ENCODE measurements at regions not wholly inside any gene's neighbourhood (a gene's known extent, or its start where the extent isn't known, plus 50 kb on each side); places are given as distances from the start of the nearest gene placed in this dataset.

- FAIRE-seq, result no peak
- TF ChIP-seq SPI1 (IDR thresholded peaks at IDR 0.05; ENCODE audit: low read depth, low read length) (no peak), POU2F2 (IDR thresholded peaks at IDR 0.05; ENCODE audit: low read depth, low read length) (no peak), TAF1 (IDR thresholded peaks at IDR 0.05; ENCODE audit: low read depth, low read length) (no peak), POLR2AphosphoS5 (IDR thresholded peaks at IDR 0.05; ENCODE audit: low read depth, low read length) (no peak), POLR2A (IDR thresholded peaks at IDR 0.05; ENCODE audit: low read depth, low read length) (no peak), PAX5 (IDR thresholded peaks at IDR 0.05; ENCODE audit: insufficient read depth, low read length, severe bottlenecking) (no peak)
- no peak for DNase-seq (ENCODE audit: insufficient read length, low spot score)
Observed at GRCh38 chr11:15805726-15806125, 550.6 kb downstream of the SOX6 start.

- no peak for DNase-seq (ENCODE audit: insufficient read length, low spot score)
- TF ChIP-seq POLR2AphosphoS5 (IDR thresholded peaks at IDR 0.05; ENCODE audit: low read depth, low read length) (no peak), PAX5 (IDR thresholded peaks at IDR 0.05; ENCODE audit: insufficient read depth, low read length, severe bottlenecking) (no peak), TAF1 (IDR thresholded peaks at IDR 0.05; ENCODE audit: low read depth, low read length) (no peak), POU2F2 (IDR thresholded peaks at IDR 0.05; ENCODE audit: low read depth, low read length) (no peak), POLR2A (IDR thresholded peaks at IDR 0.05; ENCODE audit: low read depth, low read length) (no peak), SPI1 (IDR thresholded peaks at IDR 0.05; ENCODE audit: low read depth, low read length) (no peak)
Observed at GRCh38 chr11:15806217-15806616, 550.1 kb downstream of the SOX6 start.

GRCh38 chr11:15807827-15808226 lies 548.5 kb downstream of the SOX6 start:
- DNase-seq (ENCODE audit: insufficient read length, low spot score), result no peak
- no peak for FAIRE-seq
- no peak for TF ChIP-seq POU2F2 (IDR thresholded peaks at IDR 0.05; ENCODE audit: low read depth, low read length)

More at GRCh38 chr11:15806217-15806616, 550.1 kb downstream of the SOX6 start:
- FAIRE-seq, result no peak

GRCh38 chr11:15810082-15810481 lies 546.3 kb downstream of the SOX6 start:
- FAIRE-seq (no peak), DNase-seq (ENCODE audit: insufficient read length, low spot score) (no peak)
- TF ChIP-seq POLR2AphosphoS5 (IDR thresholded peaks at IDR 0.05; ENCODE audit: low read depth, low read length) (no peak), TAF1 (IDR thresholded peaks at IDR 0.05; ENCODE audit: low read depth, low read length) (no peak), POLR2A (IDR thresholded peaks at IDR 0.05; ENCODE audit: low read depth, low read length) (no peak), SPI1 (IDR thresholded peaks at IDR 0.05; ENCODE audit: low read depth, low read length) (no peak), PAX5 (IDR thresholded peaks at IDR 0.05; ENCODE audit: insufficient read depth, low read length, severe bottlenecking) (no peak)

- DNase-seq (ENCODE audit: insufficient read length, low spot score), result no peak
- no peak for FAIRE-seq
- no peak for TF ChIP-seq SPI1 (IDR thresholded peaks at IDR 0.05; ENCODE audit: low read depth, low read length)
- TF ChIP-seq TAF1 (IDR thresholded peaks at IDR 0.05; ENCODE audit: low read depth, low read length), result no peak
- no peak for TF ChIP-seq POU2F2 (IDR thresholded peaks at IDR 0.05; ENCODE audit: low read depth, low read length)
- TF ChIP-seq PAX5 (IDR thresholded peaks at IDR 0.05; ENCODE audit: insufficient read depth, low read length, severe bottlenecking), result no peak
- no peak for TF ChIP-seq POLR2A (IDR thresholded peaks at IDR 0.05; ENCODE audit: low read depth, low read length)
Observed at GRCh38 chr11:15810525-15810924, 545.8 kb downstream of the SOX6 start.

GRCh38 chr11:15815246-15816195 lies 540.8 kb downstream of the SOX6 start:
- DNase-seq (ENCODE audit: insufficient read length, low spot score) (no peak), FAIRE-seq (no peak)
- TF ChIP-seq PAX5 (IDR thresholded peaks at IDR 0.05; ENCODE audit: insufficient read depth, low read length, severe bottlenecking) (no peak), SPI1 (IDR thresholded peaks at IDR 0.05; ENCODE audit: low read depth, low read length) (no peak), TAF1 (IDR thresholded peaks at IDR 0.05; ENCODE audit: low read depth, low read length) (no peak), POLR2A (IDR thresholded peaks at IDR 0.05; ENCODE audit: low read depth, low read length) (no peak), POLR2AphosphoS5 (IDR thresholded peaks at IDR 0.05; ENCODE audit: low read depth, low read length) (no peak), POU2F2 (IDR thresholded peaks at IDR 0.05; ENCODE audit: low read depth, low read length) (no peak)

- DNase-seq (ENCODE audit: insufficient read length, low spot score) (no peak), FAIRE-seq (no peak)
- TF ChIP-seq POLR2AphosphoS5 (IDR thresholded peaks at IDR 0.05; ENCODE audit: low read depth, low read length), result no peak
- no peak for TF ChIP-seq POU2F2 (IDR thresholded peaks at IDR 0.05; ENCODE audit: low read depth, low read length)
- TF ChIP-seq PAX5 (IDR thresholded peaks at IDR 0.05; ENCODE audit: insufficient read depth, low read length, severe bottlenecking), result no peak
- TF ChIP-seq SPI1 (IDR thresholded peaks at IDR 0.05; ENCODE audit: low read depth, low read length), result no peak
- TF ChIP-seq TAF1 (IDR thresholded peaks at IDR 0.05; ENCODE audit: low read depth, low read length), result no peak
- TF ChIP-seq POLR2A (IDR thresholded peaks at IDR 0.05; ENCODE audit: low read depth, low read length), result no peak
Observed at GRCh38 chr11:15816260-15816871, 540.0 kb downstream of the SOX6 start.

GRCh38 chr11:15817001-15817400 lies 539.3 kb downstream of the SOX6 start:
- TF ChIP-seq POLR2A (IDR thresholded peaks at IDR 0.05; ENCODE audit: low read depth, low read length) (no peak), POLR2AphosphoS5 (IDR thresholded peaks at IDR 0.05; ENCODE audit: low read depth, low read length) (no peak), SPI1 (IDR thresholded peaks at IDR 0.05; ENCODE audit: low read depth, low read length) (no peak), TAF1 (IDR thresholded peaks at IDR 0.05; ENCODE audit: low read depth, low read length) (no peak), POU2F2 (IDR thresholded peaks at IDR 0.05; ENCODE audit: low read depth, low read length) (no peak), PAX5 (IDR thresholded peaks at IDR 0.05; ENCODE audit: insufficient read depth, low read length, severe bottlenecking) (no peak)

GRCh38 chr11:15818132-15818842 lies 538.1 kb downstream of the SOX6 start:
- DNase-seq (ENCODE audit: insufficient read length, low spot score), result no peak
- no peak for FAIRE-seq
- TF ChIP-seq PAX5 (IDR thresholded peaks at IDR 0.05; ENCODE audit: insufficient read depth, low read length, severe bottlenecking), result no peak
- no peak for TF ChIP-seq TAF1 (IDR thresholded peaks at IDR 0.05; ENCODE audit: low read depth, low read length)
- no peak for TF ChIP-seq POLR2AphosphoS5 (IDR thresholded peaks at IDR 0.05; ENCODE audit: low read depth, low read length)
- no peak for TF ChIP-seq SPI1 (IDR thresholded peaks at IDR 0.05; ENCODE audit: low read depth, low read length)

More at GRCh38 chr11:15817001-15817400, 539.3 kb downstream of the SOX6 start:
- DNase-seq (ENCODE audit: insufficient read length, low spot score), result no peak
- no peak for FAIRE-seq
